Ishikawa (cell line): ENCODE measurements at regions not wholly inside any gene's neighbourhood (a gene's known extent, or its start where the extent isn't known, plus 50 kb on each side); places are given as distances from the start of the nearest gene placed in this dataset.

Source experiments
- CEBPB ChIP-seq: IDR thresholded peaks from 2 replicates; pipeline ENCODE4 v1.6.1; 2012
- CREB1 ChIP-seq: IDR thresholded peaks from 2 replicates; pipeline ENCODE4 v1.6.1; 2012; ENCODE audit warnings: low read depth
- EGR1 ChIP-seq: IDR thresholded peaks from 2 replicates; pipeline ENCODE4 v1.6.1; 2012
- EP300 ChIP-seq: IDR thresholded peaks from 2 replicates; pipeline ENCODE4 v1.6.1; 2012; ENCODE audit warnings: borderline replicate concordance
- FOXM1 ChIP-seq: IDR thresholded peaks from 2 replicates; pipeline ENCODE4 v1.6.1; 2012; ENCODE audit warnings: low read depth, borderline replicate concordance
- MAX ChIP-seq: IDR thresholded peaks from 2 replicates; pipeline ENCODE4 v1.6.1; 2012
- NFIC ChIP-seq: IDR thresholded peaks from 2 replicates; pipeline ENCODE4 v1.6.1; 2012
- RAD21 ChIP-seq: IDR thresholded peaks from 2 replicates; pipeline ENCODE4 v1.6.1; 2012; ENCODE audit warnings: low read depth
- REST ChIP-seq: IDR thresholded peaks from 2 replicates; pipeline ENCODE4 v1.6.1; 2012; ENCODE audit warnings: low read depth, mild to moderate bottlenecking
- TAF1 ChIP-seq: IDR thresholded peaks from 2 replicates; pipeline ENCODE4 v1.6.1; 2012; ENCODE audit warnings: low read depth, mild to moderate bottlenecking
- TCF12 ChIP-seq: IDR thresholded peaks from 2 replicates; pipeline ENCODE4 v1.6.1; 2012; ENCODE audit warnings: low read depth
- TEAD4 ChIP-seq: IDR thresholded peaks from 2 replicates; pipeline ENCODE4 v1.6.1; 2012
- USF1 ChIP-seq: IDR thresholded peaks from 2 replicates; pipeline ENCODE4 v1.6.1; 2012
- YY1 ChIP-seq: IDR thresholded peaks from 2 replicates; pipeline ENCODE4 v1.6.1; 2012; ENCODE audit warnings: low read depth
- ZBTB7A ChIP-seq: IDR thresholded peaks from 2 replicates; pipeline ENCODE4 v1.6.1; 2012; ENCODE audit warnings: low read depth

- TF ChIP-seq MAX, result no peak
- TF ChIP-seq REST, result no peak
- TF ChIP-seq EGR1, result no peak
- TF ChIP-seq TEAD4, result no peak
- no peak for TF ChIP-seq FOXM1
- no peak for TF ChIP-seq EP300
- TF ChIP-seq NFIC, result no peak
- TF ChIP-seq TCF12, result no peak
- TF ChIP-seq ZBTB7A, result no peak
- TF ChIP-seq USF1, result no peak
- TF ChIP-seq CREB1, result no peak
- no peak for TF ChIP-seq RAD21
- no peak for TF ChIP-seq CEBPB
These were observed 159.1 kb upstream of the RTL1 start for GRCh38 chr14:101062601-101063000.

- TF ChIP-seq TEAD4 (no peak), TAF1 (no peak), NFIC (no peak), USF1 (no peak), EP300 (no peak), RAD21 (no peak), MAX (no peak), REST (no peak), CEBPB (no peak), YY1 (no peak), FOXM1 (no peak), CREB1 (no peak), TCF12 (no peak), ZBTB7A (no peak)
These were observed 159.6 kb upstream of the RTL1 start for GRCh38 chr14:101063121-101063520.

GRCh38 chr14:101064121-101064661 is 160.7 kb upstream of the RTL1 start:
- TF ChIP-seq USF1 (no peak), MAX (no peak), TEAD4 (no peak)

- TF ChIP-seq EP300, result no peak
- no peak for TF ChIP-seq EGR1
- TF ChIP-seq ZBTB7A, result no peak
- TF ChIP-seq MAX, result no peak
- TF ChIP-seq TEAD4, result no peak
- no peak for TF ChIP-seq USF1
- no peak for TF ChIP-seq NFIC
- no peak for TF ChIP-seq TAF1
- no peak for TF ChIP-seq RAD21
- TF ChIP-seq CEBPB, result no peak
- TF ChIP-seq CREB1, result no peak
- TF ChIP-seq YY1, result no peak
- no peak for TF ChIP-seq FOXM1
- TF ChIP-seq TCF12, result no peak
These were observed 161.2 kb upstream of the RTL1 start for GRCh38 chr14:101064718-101065117.

- no peak for TF ChIP-seq RAD21
- TF ChIP-seq NFIC, result no peak
- TF ChIP-seq ZBTB7A, result no peak
- no peak for TF ChIP-seq CEBPB
- TF ChIP-seq TCF12, result no peak
- no peak for TF ChIP-seq EP300
- no peak for TF ChIP-seq CREB1
- TF ChIP-seq TEAD4, result no peak
- TF ChIP-seq USF1, result no peak
- TF ChIP-seq REST, result no peak
These were observed 161.7 kb upstream of the RTL1 start for GRCh38 chr14:101065246-101065645.
